ENCODE measurements at regions not wholly inside any gene's neighbourhood (a gene's known extent, or its start where the extent isn't known, plus 50 kb on each side); places are given as distances from the start of the nearest gene placed in this dataset.

DNA sequence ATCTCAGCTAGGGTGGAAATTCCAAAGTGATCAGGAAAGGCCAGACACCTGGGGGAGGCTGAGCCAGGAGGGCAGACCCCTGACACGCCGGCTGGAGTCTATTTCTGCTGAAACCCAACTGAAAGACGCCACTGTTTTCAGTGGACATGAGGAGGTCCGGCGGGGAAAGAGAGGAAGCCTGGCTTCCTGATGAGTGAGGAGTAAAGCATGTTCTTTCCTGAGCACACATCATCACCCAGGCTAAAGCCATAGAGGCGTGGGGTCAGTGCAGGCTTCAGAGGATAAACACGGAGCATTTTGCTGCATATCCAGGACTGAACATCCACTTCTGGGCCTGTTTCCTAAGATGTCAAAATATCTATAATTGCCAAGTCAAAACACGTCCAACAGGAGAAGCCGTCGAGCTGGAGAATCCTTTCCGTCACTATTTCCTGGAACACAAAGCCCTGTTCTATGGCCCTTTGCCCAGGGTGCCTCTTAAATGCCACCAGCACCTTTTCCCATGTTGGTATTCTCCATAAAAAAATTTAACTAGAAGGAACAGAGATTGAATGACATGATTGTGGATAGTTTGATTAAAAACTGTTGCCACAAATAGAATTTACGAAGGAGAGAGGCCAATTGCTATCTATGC lies 597.9 kb upstream of the ADAMTS16 start:
- no peaks in the 10 kb centered on the region for H3K27me3 ChIP-seq (ENCODE audit: control insufficient read depth, insufficient read depth, low read length, poor library complexity, severe bottlenecking)
- WGBS, 2 experiments (ENCODE audit: insufficient coverage in 1 of 2, insufficient read length in 1 of 2) = 91 to 96% methylated on average over 11 to 12 of the region's 12 CpGs
- H3K36me3 ChIP-seq (ENCODE audit: control insufficient read depth, insufficient read depth, low read length) = no peaks in the 10 kb centered on the region
- no peak overlapping the region for H3K27ac ChIP-seq (ENCODE audit: low read depth, low read length)
- Mint-ChIP-seq H3K27me3 (ENCODE audit: insufficient read depth) (no peaks in the 10 kb centered on the region), H3K4me1 (peaks cover 39% of the 10 kb centered on the region), H3K36me3 (ENCODE audit: low read depth) (no peaks in the 10 kb centered on the region), H3K27ac (no peak overlapping the region), H3K9me3 (no peaks in the 10 kb centered on the region), H3K4me3 (no peak overlapping the region)
- no peak overlapping the region for H3K9ac ChIP-seq (ENCODE audit: extremely low read depth, low read length, poor library complexity, severe bottlenecking)
- H3K9me3 ChIP-seq (ENCODE audit: control insufficient read depth, low read length) = no peaks in the 10 kb centered on the region
- no peak overlapping the region for H3K4me3 ChIP-seq (ENCODE audit: low read length)
- TF ChIP-seq, protein P1, sequence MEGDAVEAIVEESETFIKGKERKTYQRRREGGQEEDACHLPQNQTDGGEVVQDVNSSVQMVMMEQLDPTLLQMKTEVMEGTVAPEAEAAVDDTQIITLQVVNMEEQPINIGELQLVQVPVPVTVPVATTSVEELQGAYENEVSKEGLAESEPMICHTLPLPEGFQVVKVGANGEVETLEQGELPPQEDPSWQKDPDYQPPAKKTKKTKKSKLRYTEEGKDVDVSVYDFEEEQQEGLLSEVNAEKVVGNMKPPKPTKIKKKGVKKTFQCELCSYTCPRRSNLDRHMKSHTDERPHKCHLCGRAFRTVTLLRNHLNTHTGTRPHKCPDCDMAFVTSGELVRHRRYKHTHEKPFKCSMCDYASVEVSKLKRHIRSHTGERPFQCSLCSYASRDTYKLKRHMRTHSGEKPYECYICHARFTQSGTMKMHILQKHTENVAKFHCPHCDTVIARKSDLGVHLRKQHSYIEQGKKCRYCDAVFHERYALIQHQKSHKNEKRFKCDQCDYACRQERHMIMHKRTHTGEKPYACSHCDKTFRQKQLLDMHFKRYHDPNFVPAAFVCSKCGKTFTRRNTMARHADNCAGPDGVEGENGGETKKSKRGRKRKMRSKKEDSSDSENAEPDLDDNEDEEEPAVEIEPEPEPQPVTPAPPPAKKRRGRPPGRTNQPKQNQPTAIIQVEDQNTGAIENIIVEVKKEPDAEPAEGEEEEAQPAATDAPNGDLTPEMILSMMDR (conservative IDR thresholded peaks at IDR 0.05) = no peak
- H3K4me1 ChIP-seq (ENCODE audit: control insufficient read depth, insufficient read depth, low read length) = peaks cover 23% of the 10 kb centered on the region
- DNase-seq = no peak

DNA sequence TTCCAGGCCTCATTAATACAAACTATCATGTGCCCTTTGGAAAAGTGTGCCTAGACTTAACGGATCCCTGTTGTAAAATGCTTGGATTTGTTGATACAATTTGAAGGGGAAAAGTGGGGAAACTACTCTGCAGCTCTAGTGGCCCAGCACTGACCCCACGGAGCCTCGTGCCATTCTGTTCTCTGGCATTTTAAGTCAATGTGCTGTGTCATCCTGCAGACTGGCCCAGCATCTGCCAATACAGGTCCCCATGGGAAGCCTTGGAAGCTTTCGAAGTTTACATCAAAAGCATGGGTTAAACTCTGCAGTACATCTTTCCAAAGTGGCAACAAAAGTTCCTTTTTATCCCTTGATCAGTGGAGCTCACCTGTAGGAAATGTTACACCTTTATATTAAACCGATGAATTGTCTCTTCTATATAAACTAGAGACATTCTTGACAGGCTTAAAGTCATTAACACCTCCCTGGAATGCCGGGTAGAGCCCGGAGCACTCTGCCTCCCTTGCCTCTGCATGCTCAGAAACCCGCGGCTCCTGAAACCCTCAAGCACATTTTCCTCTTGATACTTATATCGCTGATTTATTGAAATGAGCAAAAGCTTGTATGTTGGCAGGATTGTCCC lies 596.0 kb upstream of the ADAMTS16 start:
- peak; percentile 75 for DNase-seq
- peak overlapping the region; percentile 7 for H3K4me3 Mint-ChIP-seq
- H3K27ac Mint-ChIP-seq = peak overlapping the region; percentile 63
- no peaks in the 10 kb centered on the region for H3K36me3 Mint-ChIP-seq (ENCODE audit: low read depth)
- Histone ChIP-seq H3K9ac (ENCODE audit: extremely low read depth, low read length, poor library complexity, severe bottlenecking) (no peak overlapping the region), H3K36me3 (ENCODE audit: control insufficient read depth, insufficient read depth, low read length) (no peaks in the 10 kb centered on the region), H3K9me3 (ENCODE audit: control insufficient read depth, low read length) (no peaks in the 10 kb centered on the region), H3K4me1 (ENCODE audit: control insufficient read depth, insufficient read depth, low read length) (peaks cover 23% of the 10 kb centered on the region), H3K4me3 (ENCODE audit: low read length) (no peak overlapping the region), H3K27ac (ENCODE audit: low read depth, low read length) (no peak overlapping the region), H3K27me3 (ENCODE audit: control insufficient read depth, insufficient read depth, low read length, poor library complexity, severe bottlenecking) (no peaks in the 10 kb centered on the region)
- no peaks in the 10 kb centered on the region for H3K27me3 Mint-ChIP-seq (ENCODE audit: insufficient read depth)
- WGBS, 2 experiments (ENCODE audit: insufficient coverage in 1 of 2, insufficient read length in 1 of 2) = 49 to 68% methylated on average over 6 to 10 of the region's 10 CpGs
- TF ChIP-seq, protein P1 (conservative IDR thresholded peaks at IDR 0.05) = no peak
- peaks cover 39% of the 10 kb centered on the region for H3K4me1 Mint-ChIP-seq
- no peaks in the 10 kb centered on the region for H3K9me3 Mint-ChIP-seq

DNA sequence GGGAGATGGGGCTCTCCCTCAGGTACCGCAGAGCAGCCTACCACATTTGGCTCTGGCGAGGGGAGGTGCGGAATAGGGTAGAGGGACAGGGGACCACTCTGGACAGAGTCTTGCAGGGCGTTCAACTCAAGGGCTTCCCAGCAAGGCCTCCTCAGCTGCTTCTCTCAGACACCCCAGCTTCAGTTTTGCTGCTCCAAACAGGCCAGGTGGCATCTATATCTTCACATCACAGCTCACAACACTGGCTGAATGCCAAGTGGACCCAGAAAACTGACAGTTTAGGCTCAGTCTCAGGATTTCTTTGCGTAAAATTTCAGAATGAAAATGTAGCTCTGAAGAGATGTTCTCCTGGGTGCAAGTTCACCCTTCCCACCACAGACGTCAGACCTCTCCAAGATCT lies 592.6 kb upstream of the ADAMTS16 start:
- no peaks in the 10 kb centered on the region for H3K27me3 ChIP-seq (ENCODE audit: control insufficient read depth, insufficient read depth, low read length, poor library complexity, severe bottlenecking)
- no peak overlapping the region for H3K27ac Mint-ChIP-seq
- 92 to 98% methylated on average over 5 to 6 of the region's 6 CpGs for WGBS, 2 experiments (ENCODE audit: insufficient coverage in 1 of 2, insufficient read length in 1 of 2)
- no peak for DNase-seq
- H3K9me3 Mint-ChIP-seq = no peaks in the 10 kb centered on the region
- H3K4me3 Mint-ChIP-seq = no peak overlapping the region
- H3K27me3 Mint-ChIP-seq (ENCODE audit: insufficient read depth) = no peaks in the 10 kb centered on the region
- H3K4me1 ChIP-seq (ENCODE audit: control insufficient read depth, insufficient read depth, low read length) = peaks cover 23% of the 10 kb centered on the region
- no peak overlapping the region for H3K27ac ChIP-seq (ENCODE audit: low read depth, low read length)
- TF ChIP-seq, protein P1 (conservative IDR thresholded peaks at IDR 0.05) = no peak
- H3K36me3 ChIP-seq (ENCODE audit: control insufficient read depth, insufficient read depth, low read length) = no peaks in the 10 kb centered on the region
- no peaks in the 10 kb centered on the region for H3K36me3 Mint-ChIP-seq (ENCODE audit: low read depth)
- peaks cover 39% of the 10 kb centered on the region for H3K4me1 Mint-ChIP-seq
- no peak overlapping the region for H3K9ac ChIP-seq (ENCODE audit: extremely low read depth, low read length, poor library complexity, severe bottlenecking)
- no peak overlapping the region for H3K4me3 ChIP-seq (ENCODE audit: low read length)
- no peaks in the 10 kb centered on the region for H3K9me3 ChIP-seq (ENCODE audit: control insufficient read depth, low read length)

Measured in endodermal cell (in vitro differentiated cells).